ENCODE measurements at regions not wholly inside any gene's neighbourhood (a gene's known extent, or its start where the extent isn't known, plus 50 kb on each side); places are given as distances from the start of the nearest gene placed in this dataset.

DNA sequence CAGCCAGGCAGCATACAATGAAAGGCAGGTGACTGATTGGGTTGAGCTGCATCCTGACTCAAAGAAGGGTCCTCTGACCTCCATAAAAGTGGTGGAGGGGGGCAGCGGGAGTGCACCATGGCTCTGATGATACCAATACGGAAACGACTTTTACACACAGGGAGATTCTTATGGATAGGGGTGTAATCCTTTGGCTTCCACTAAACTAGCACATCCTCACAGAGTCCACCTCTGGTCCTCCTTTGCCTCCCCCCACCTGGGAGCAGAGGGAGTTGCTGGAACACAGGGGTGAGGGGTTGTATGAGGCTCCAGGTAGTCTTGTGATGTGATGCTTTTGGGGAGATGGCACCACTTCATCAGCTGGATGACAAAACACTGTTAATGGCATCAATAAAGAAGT lies 361.0 kb downstream of the BARHL2 start:
- H3K27me3 Mint-ChIP-seq (ENCODE audit: low read depth): no peaks in the 10 kb centered on the region
- ChIA-PET CTCF (interaction anchor here (1.2 kb wide), 1 partner anchor 223 kb away, joined by 4 read pairs; no protein-coding TSS in a partner anchor), POLR2A (no interaction called here)
- no peak overlapping the region for H3K27ac Mint-ChIP-seq
- TF ChIP-seq, protein P1, sequence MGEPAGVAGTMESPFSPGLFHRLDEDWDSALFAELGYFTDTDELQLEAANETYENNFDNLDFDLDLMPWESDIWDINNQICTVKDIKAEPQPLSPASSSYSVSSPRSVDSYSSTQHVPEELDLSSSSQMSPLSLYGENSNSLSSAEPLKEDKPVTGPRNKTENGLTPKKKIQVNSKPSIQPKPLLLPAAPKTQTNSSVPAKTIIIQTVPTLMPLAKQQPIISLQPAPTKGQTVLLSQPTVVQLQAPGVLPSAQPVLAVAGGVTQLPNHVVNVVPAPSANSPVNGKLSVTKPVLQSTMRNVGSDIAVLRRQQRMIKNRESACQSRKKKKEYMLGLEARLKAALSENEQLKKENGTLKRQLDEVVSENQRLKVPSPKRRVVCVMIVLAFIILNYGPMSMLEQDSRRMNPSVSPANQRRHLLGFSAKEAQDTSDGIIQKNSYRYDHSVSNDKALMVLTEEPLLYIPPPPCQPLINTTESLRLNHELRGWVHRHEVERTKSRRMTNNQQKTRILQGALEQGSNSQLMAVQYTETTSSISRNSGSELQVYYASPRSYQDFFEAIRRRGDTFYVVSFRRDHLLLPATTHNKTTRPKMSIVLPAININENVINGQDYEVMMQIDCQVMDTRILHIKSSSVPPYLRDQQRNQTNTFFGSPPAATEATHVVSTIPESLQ (CRISPR knock-in tag; IDR thresholded peaks at IDR 0.05): no peak
- no peak for TF ChIP-seq GTF2I (CRISPR knock-in tag; conservative IDR thresholded peaks at IDR 0.05)
- no peak for TF ChIP-seq PRRX2 (CRISPR knock-in tag; IDR thresholded peaks at IDR 0.05)
- TF ChIP-seq, protein P2, sequence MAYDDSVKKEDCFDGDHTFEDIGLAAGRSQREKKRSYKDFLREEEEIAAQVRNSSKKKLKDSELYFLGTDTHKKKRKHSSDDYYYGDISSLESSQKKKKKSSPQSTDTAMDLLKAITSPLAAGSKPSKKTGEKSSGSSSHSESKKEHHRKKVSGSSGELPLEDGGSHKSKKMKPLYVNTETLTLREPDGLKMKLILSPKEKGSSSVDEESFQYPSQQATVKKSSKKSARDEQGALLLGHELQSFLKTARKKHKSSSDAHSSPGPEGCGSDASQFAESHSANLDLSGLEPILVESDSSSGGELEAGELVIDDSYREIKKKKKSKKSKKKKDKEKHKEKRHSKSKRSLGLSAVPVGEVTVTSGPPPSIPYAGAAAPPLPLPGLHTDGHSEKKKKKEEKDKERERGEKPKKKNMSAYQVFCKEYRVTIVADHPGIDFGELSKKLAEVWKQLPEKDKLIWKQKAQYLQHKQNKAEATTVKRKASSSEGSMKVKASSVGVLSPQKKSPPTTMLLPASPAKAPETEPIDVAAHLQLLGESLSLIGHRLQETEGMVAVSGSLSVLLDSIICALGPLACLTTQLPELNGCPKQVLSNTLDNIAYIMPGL (CRISPR knock-in tag; IDR thresholded peaks at IDR 0.05): no peak
- TF ChIP-seq, protein P3, sequence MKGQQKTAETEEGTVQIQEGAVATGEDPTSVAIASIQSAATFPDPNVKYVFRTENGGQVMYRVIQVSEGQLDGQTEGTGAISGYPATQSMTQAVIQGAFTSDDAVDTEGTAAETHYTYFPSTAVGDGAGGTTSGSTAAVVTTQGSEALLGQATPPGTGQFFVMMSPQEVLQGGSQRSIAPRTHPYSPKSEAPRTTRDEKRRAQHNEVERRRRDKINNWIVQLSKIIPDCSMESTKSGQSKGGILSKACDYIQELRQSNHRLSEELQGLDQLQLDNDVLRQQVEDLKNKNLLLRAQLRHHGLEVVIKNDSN (CRISPR knock-in tag; IDR thresholded peaks at IDR 0.05): no peak
- TF ChIP-seq, protein P4, sequence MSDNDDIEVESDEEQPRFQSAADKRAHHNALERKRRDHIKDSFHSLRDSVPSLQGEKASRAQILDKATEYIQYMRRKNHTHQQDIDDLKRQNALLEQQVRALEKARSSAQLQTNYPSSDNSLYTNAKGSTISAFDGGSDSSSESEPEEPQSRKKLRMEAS (CRISPR knock-in tag; IDR thresholded peaks at IDR 0.05): no peak
- TF ChIP-seq, protein P5, sequence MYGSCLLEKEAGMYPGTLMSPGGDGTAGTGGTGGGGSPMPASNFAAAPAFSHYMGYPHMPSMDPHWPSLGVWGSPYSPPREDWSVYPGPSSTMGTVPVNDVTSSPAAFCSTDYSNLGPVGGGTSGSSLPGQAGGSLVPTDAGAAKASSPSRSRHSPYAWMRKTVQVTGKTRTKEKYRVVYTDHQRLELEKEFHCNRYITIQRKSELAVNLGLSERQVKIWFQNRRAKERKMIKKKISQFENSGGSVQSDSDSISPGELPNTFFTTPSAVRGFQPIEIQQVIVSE (CRISPR knock-in tag; IDR thresholded peaks at IDR 0.05; ENCODE audit: borderline replicate concordance): no peak
- no peak for TF ChIP-seq ZNF138 (CRISPR knock-in tag; conservative IDR thresholded peaks at IDR 0.05)
- TF ChIP-seq, protein P6, sequence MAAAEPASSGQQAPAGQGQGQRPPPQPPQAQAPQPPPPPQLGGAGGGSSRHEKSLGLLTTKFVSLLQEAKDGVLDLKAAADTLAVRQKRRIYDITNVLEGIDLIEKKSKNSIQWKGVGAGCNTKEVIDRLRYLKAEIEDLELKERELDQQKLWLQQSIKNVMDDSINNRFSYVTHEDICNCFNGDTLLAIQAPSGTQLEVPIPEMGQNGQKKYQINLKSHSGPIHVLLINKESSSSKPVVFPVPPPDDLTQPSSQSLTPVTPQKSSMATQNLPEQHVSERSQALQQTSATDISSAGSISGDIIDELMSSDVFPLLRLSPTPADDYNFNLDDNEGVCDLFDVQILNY (CRISPR knock-in tag; IDR thresholded peaks at IDR 0.05): no peak
- TF ChIP-seq MYBL2 (CRISPR knock-in tag; IDR thresholded peaks at IDR 0.05): no peak
- TF ChIP-seq, protein P7, sequence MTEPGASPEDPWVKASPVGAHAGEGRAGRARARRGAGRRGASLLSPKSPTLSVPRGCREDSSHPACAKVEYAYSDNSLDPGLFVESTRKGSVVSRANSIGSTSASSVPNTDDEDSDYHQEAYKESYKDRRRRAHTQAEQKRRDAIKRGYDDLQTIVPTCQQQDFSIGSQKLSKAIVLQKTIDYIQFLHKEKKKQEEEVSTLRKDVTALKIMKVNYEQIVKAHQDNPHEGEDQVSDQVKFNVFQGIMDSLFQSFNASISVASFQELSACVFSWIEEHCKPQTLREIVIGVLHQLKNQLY (CRISPR knock-in tag; IDR thresholded peaks at IDR 0.05): no peak
- no peaks in the 10 kb centered on the region for H3K9me3 Mint-ChIP-seq
- H3K4me1 Mint-ChIP-seq: 0 out of 2 replicates have a peak, but pooled peaks cover 5% of the 10 kb centered on the region
- no peak overlapping the region for H3K4me3 Mint-ChIP-seq
- ATAC-seq: no peak
- DNase-seq (ENCODE audit: low spot score): no peak
- H3K36me3 Mint-ChIP-seq: no peaks in the 10 kb centered on the region

DNA sequence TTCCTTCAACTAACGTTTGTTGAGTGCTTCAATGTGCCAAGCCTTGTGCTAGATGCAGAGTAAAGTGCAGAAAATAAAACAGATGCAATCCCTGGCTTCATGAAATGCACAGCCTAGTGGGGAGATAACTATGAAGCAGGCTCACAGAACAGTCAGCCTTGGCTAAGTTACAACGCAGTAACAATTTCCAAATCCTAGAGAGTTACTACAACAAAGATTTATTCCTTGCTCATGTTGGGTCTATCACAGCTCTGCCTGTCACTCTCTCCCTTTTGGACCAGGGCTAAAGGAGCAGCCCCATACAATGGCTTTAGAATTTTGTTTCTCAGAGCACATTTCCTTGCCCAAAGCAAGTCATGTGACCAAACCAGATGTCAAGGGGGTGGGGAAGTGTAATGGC lies 359.8 kb downstream of the ZNF326 start:
- Mint-ChIP-seq H3K9me3 (no peaks in the 10 kb centered on the region), H3K36me3 (no peaks in the 10 kb centered on the region; the same call in 1 of the 2 replicates), H3K27me3 (ENCODE audit: low read depth) (no peaks in the 10 kb centered on the region), H3K27ac (no peak overlapping the region), H3K4me3 (no peak overlapping the region), H3K4me1 (no peaks in the 10 kb centered on the region)
- ChIA-PET POLR2A (no interaction called here), CTCF (interaction anchor here (0.9 to 1.2 kb wide), 2 partner anchors 15 to 222 kb away, joined by 3 to 4 read pairs; no protein-coding TSS in a partner anchor)
- DNase-seq (ENCODE audit: low spot score): no peak
- TF ChIP-seq, protein P8, sequence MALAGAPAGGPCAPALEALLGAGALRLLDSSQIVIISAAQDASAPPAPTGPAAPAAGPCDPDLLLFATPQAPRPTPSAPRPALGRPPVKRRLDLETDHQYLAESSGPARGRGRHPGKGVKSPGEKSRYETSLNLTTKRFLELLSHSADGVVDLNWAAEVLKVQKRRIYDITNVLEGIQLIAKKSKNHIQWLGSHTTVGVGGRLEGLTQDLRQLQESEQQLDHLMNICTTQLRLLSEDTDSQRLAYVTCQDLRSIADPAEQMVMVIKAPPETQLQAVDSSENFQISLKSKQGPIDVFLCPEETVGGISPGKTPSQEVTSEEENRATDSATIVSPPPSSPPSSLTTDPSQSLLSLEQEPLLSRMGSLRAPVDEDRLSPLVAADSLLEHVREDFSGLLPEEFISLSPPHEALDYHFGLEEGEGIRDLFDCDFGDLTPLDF (CRISPR knock-in tag; IDR thresholded peaks at IDR 0.05): no peak
- TF ChIP-seq, protein P2 (CRISPR knock-in tag; IDR thresholded peaks at IDR 0.05): no peak
- no peak for TF ChIP-seq NR1H2 (CRISPR knock-in tag; IDR thresholded peaks at IDR 0.05)
- TF ChIP-seq, protein P9, sequence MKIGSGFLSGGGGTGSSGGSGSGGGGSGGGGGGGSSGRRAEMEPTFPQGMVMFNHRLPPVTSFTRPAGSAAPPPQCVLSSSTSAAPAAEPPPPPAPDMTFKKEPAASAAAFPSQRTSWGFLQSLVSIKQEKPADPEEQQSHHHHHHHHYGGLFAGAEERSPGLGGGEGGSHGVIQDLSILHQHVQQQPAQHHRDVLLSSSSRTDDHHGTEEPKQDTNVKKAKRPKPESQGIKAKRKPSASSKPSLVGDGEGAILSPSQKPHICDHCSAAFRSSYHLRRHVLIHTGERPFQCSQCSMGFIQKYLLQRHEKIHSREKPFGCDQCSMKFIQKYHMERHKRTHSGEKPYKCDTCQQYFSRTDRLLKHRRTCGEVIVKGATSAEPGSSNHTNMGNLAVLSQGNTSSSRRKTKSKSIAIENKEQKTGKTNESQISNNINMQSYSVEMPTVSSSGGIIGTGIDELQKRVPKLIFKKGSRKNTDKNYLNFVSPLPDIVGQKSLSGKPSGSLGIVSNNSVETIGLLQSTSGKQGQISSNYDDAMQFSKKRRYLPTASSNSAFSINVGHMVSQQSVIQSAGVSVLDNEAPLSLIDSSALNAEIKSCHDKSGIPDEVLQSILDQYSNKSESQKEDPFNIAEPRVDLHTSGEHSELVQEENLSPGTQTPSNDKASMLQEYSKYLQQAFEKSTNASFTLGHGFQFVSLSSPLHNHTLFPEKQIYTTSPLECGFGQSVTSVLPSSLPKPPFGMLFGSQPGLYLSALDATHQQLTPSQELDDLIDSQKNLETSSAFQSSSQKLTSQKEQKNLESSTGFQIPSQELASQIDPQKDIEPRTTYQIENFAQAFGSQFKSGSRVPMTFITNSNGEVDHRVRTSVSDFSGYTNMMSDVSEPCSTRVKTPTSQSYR (CRISPR knock-in tag; IDR thresholded peaks at IDR 0.05): no peak
- no peak for ATAC-seq

Measured in WTC11 (cell line).